H1 (cell line): ENCODE measurements at regions not wholly inside any gene's neighbourhood (a gene's known extent, or its start where the extent isn't known, plus 50 kb on each side); places are given as distances from the start of the nearest gene placed in this dataset.

ENCODE experiments used
- CTCF ChIA-PET: fragments of 300-600 bp; sonication (Branson Sonifier 250); formaldehyde crosslinking; loops from one replicate; lab custom pipeline; 2021; ENCODE audit not compliant: partially characterized antibody; lab: Charles Lee
- POLR2A ChIA-PET: fragments of 300-600 bp; sonication (Branson Sonifier 250); formaldehyde crosslinking; loops from one replicate; lab custom pipeline; 2021; ENCODE audit warnings: inconsistent platforms; ENCODE audit not compliant: partially characterized antibody; lab: Charles Lee
- DNase-seq, 2 experiments: peaks; one replicate each; pipeline versions ENCODE4 v3.0.0 to v3.0.0-alpha.2; 2010 to 2022; ENCODE audit warnings: low spot score in 2 of 2, low read depth in 1 of 2, mixed read lengths in 1 of 2
- FAIRE-seq: peaks from 2 replicates; lab custom pipeline; 2011; peaks lifted over from hg19 to GRCh38; lab: Jason Lieb, UNC
- H2AFZ ChIP-seq: 2 replicates; pipeline ENCODE4 v1.8.1; 2012; ENCODE audit warnings: low read length, inconsistent platforms
- H2AK5ac ChIP-seq: 2 replicates; pipeline ENCODE4 v1.6.1; 2013; ENCODE audit warnings: low read depth, low read length
- H2BK120ac ChIP-seq: replicated peaks from 2 replicates; pipeline ENCODE3; 2013; ENCODE audit warnings: low read depth, low read length, inconsistent platforms
- H2BK12ac ChIP-seq: 2 replicates; pipeline ENCODE4 v1.6.1; 2013; ENCODE audit warnings: low read depth, low read length
- H2BK15ac ChIP-seq: 2 replicates; pipeline ENCODE4 v1.6.1; 2013; ENCODE audit warnings: low read length
- H2BK20ac ChIP-seq: 2 replicates; pipeline ENCODE4 v1.6.1; 2013; ENCODE audit warnings: low read length
- H2BK5ac ChIP-seq: 2 replicates; pipeline ENCODE4 v1.6.1; 2013; ENCODE audit warnings: low read depth, low read length
- H3K14ac ChIP-seq: 2 replicates; pipeline ENCODE4 v1.6.1; 2013; ENCODE audit warnings: inconsistent platforms; ENCODE audit not compliant: insufficient read length
- H3K18ac ChIP-seq: 2 replicates; pipeline ENCODE4 v1.6.1; 2013; ENCODE audit warnings: low read length; ENCODE audit errors: extremely low read depth
- H3K23ac ChIP-seq: 2 replicates; pipeline ENCODE4 v1.6.1; 2013; ENCODE audit warnings: inconsistent platforms; ENCODE audit not compliant: insufficient read length
- H3K23me2 ChIP-seq: 2 replicates; pipeline ENCODE4 v1.6.1; 2013; ENCODE audit warnings: low read depth, low read length
- H3K27ac ChIP-seq: 2 replicates; pipeline ENCODE4 v1.6.1; 2011; ENCODE audit warnings: low read depth, low read length, inconsistent platforms
- H3K27me3 ChIP-seq, 4 experiments: replicated peaks in 1 of 4; 1 replicate in 1 of 4; 2 replicates in 3 of 4; pipeline versions ENCODE4 v1.6.1 to v1.8.1; 2011 to 2013; ENCODE audit warnings: low read length in 3 of 4, mild to moderate bottlenecking in 3 of 4, inconsistent platforms in 2 of 4, mixed read lengths in 2 of 4, moderate library complexity in 1 of 4; ENCODE audit not compliant: control insufficient read depth in 3 of 4, insufficient read depth in 3 of 4; ENCODE audit errors: extremely low read depth in 1 of 4
- H3K36me3 ChIP-seq, 4 experiments: 2 replicates each; pipeline versions ENCODE4 v1.6.1 to v1.8.1; 2011 to 2013; ENCODE audit warnings: mild to moderate bottlenecking in 4 of 4, low read length in 3 of 4, moderate library complexity in 2 of 4, control low read depth in 1 of 4, inconsistent platforms in 1 of 4; ENCODE audit not compliant: insufficient read depth in 4 of 4, control insufficient read depth in 2 of 4
- H3K4ac ChIP-seq: replicated peaks from 2 replicates; pipeline ENCODE3; 2013; ENCODE audit warnings: low read length, low read depth, mixed read lengths, inconsistent platforms; ENCODE audit not compliant: insufficient read length
- H3K4me1 ChIP-seq, 4 experiments: replicated peaks in 1 of 4; 1 replicate in 1 of 4; 2 replicates in 3 of 4; pipeline versions ENCODE4 v1.6.1 to v1.8.1; 2011 to 2013; ENCODE audit warnings: low read length in 3 of 4, inconsistent platforms in 2 of 4, mixed read lengths in 1 of 4; ENCODE audit not compliant: insufficient read depth in 4 of 4, control insufficient read depth in 3 of 4
- H3K4me2 ChIP-seq, 2 experiments: 2 replicates each; pipeline versions ENCODE4 v1.6.1 to v1.8.1; 2011 to 2013; ENCODE audit warnings: low read depth in 2 of 2, low read length in 2 of 2, control low read depth in 1 of 2, inconsistent platforms in 1 of 2, mild to moderate bottlenecking in 1 of 2; ENCODE audit not compliant: insufficient read depth in 1 of 2
- H3K4me3 ChIP-seq, 4 experiments: fragments of 200-600, 300-600 bp in 1 of 4; sonication (generic), shearing (Covaris generic), sonication (Bioruptor Twin) in 1 of 4; 2 replicates each; pipeline versions ENCODE4 v1.5.1 to v1.8.1; 2011 to 2016; ENCODE audit warnings: low read length in 4 of 4, low read depth in 3 of 4, control low read depth in 2 of 4, inconsistent platforms in 2 of 4, mild to moderate bottlenecking in 2 of 4, mixed read lengths in 1 of 4, moderate library complexity in 1 of 4; ENCODE audit not compliant: insufficient read depth in 2 of 4; ENCODE audit errors: extremely low read depth in 1 of 4
- H3K56ac ChIP-seq: replicated peaks from 2 replicates; pipeline ENCODE3; 2013; ENCODE audit warnings: low read depth, mild to moderate bottlenecking, mixed read lengths, low read length, inconsistent platforms; ENCODE audit not compliant: insufficient read length
- H3K79me1 ChIP-seq: 2 replicates; pipeline ENCODE4 v1.6.1; 2013; ENCODE audit warnings: low read depth, low read length, control low read depth
- H3K79me2 ChIP-seq, 2 experiments: 2 replicates each; pipeline versions ENCODE4 v1.6.1 to v1.8.1; 2012 to 2013; ENCODE audit warnings: low read length in 2 of 2, mild to moderate bottlenecking in 2 of 2, inconsistent platforms in 1 of 2; ENCODE audit not compliant: insufficient read depth in 2 of 2, control insufficient read depth in 1 of 2
- H3K9ac ChIP-seq, 4 experiments: replicated peaks in 1 of 4; 1 replicate in 1 of 4; 2 replicates in 3 of 4; pipeline versions ENCODE4 v1.6.1 to v1.8.1; 2011 to 2013; ENCODE audit warnings: low read depth in 3 of 4, low read length in 3 of 4, control low read depth in 2 of 4, mild to moderate bottlenecking in 2 of 4, moderate library complexity in 2 of 4, inconsistent platforms in 1 of 4; ENCODE audit errors: extremely low read depth in 1 of 4
- H3K9me3 ChIP-seq, 2 experiments: 2 replicates each; pipeline versions ENCODE4 v1.6.1 to v1.8.1; 2012 to 2013; ENCODE audit warnings: mild to moderate bottlenecking in 2 of 2, moderate library complexity in 2 of 2, control low read depth in 1 of 2, inconsistent platforms in 1 of 2, low read depth in 1 of 2, low read length in 1 of 2, mixed read lengths in 1 of 2; ENCODE audit not compliant: insufficient read depth in 2 of 2
- H4K20me1 ChIP-seq, 2 experiments: replicated peaks in 1 of 2; 2 replicates each; pipeline versions ENCODE3 to v1.8.1; 2011 to 2013; ENCODE audit warnings: inconsistent platforms in 2 of 2, low read length in 2 of 2, mild to moderate bottlenecking in 1 of 2; ENCODE audit not compliant: insufficient read depth in 2 of 2, control insufficient read depth in 1 of 2
- H4K5ac ChIP-seq: 2 replicates; pipeline ENCODE4 v1.6.1; 2013; ENCODE audit warnings: low read length, low read depth, mixed read lengths, inconsistent platforms; ENCODE audit not compliant: insufficient read length
- H4K8ac ChIP-seq: 2 replicates; pipeline ENCODE4 v1.8.0; 2013; ENCODE audit warnings: mild to moderate bottlenecking, moderate library complexity, low read length, inconsistent platforms; ENCODE audit not compliant: insufficient read depth; ENCODE audit errors: extremely low read depth
- H4K91ac ChIP-seq: replicated peaks from 2 replicates; pipeline ENCODE3; 2013; ENCODE audit warnings: low read length, mixed read lengths, inconsistent platforms; ENCODE audit not compliant: insufficient read length
- KDM1A ChIP-seq: fragments of 200-600, 300-600 bp; sonication (generic); IDR thresholded peaks from 2 replicates; pipeline ENCODE4 v1.7.1; 2016; ENCODE audit warnings: mild to moderate bottlenecking, low read length, borderline replicate concordance
- RXRA ChIP-seq: IDR thresholded peaks from 2 replicates; pipeline ENCODE4 v1.6.1; 2011; ENCODE audit warnings: low read depth, mild to moderate bottlenecking, low read length, moderate library complexity; ENCODE audit not compliant: insufficient read depth

GRCh38 chr12:25808604-25809003, 149.9 kb upstream of the RASSF8 start:
- H2AK5ac ChIP-seq: no peak overlapping the region
- H3K36me3 ChIP-seq: no peaks in the 10 kb centered on the region
- H3K23ac ChIP-seq: no peak overlapping the region
- no peak overlapping the region for H4K91ac ChIP-seq
- H2AFZ ChIP-seq: no peak overlapping the region
- TF ChIP-seq RXRA (no peak), KDM1A (0 out of 2 replicates have a peak, but pooled peaks have one; percentile 47)
- no peaks in the 10 kb centered on the region for H4K20me1 ChIP-seq
- ChIA-PET CTCF (interaction anchor here (1.2 kb wide), 1 partner anchor 460 kb away, joined by 3 read pairs; no protein-coding TSS in a partner anchor), POLR2A (no interaction called here)
- H3K4me2 ChIP-seq: no peak overlapping the region
- no peak overlapping the region for H3K4me3 ChIP-seq
- H3K56ac ChIP-seq: no peak overlapping the region
- no peaks in the 10 kb centered on the region for H3K4me1 ChIP-seq
- H3K79me2 ChIP-seq: no peaks in the 10 kb centered on the region
- DNase-seq: no peak
- H3K27me3 ChIP-seq: no peaks in the 10 kb centered on the region
- no peak overlapping the region for H3K27ac ChIP-seq
- H2BK15ac ChIP-seq: no peak overlapping the region
- no peak overlapping the region for H2BK5ac ChIP-seq
- no peaks in the 10 kb centered on the region for H3K9me3 ChIP-seq
- H2BK120ac ChIP-seq: no peak overlapping the region
- H4K5ac ChIP-seq: no peak overlapping the region
- H3K23me2 ChIP-seq: no peaks in the 10 kb centered on the region
- H2BK12ac ChIP-seq: no peak overlapping the region
- no peak overlapping the region for H3K4ac ChIP-seq
- no peaks in the 10 kb centered on the region for H3K79me1 ChIP-seq
- no peak overlapping the region for H3K18ac ChIP-seq
- no peak for FAIRE-seq
- H3K9ac ChIP-seq: no peak overlapping the region
- H3K14ac ChIP-seq: no peak overlapping the region
- H4K8ac ChIP-seq: no peak overlapping the region
- no peak overlapping the region for H2BK20ac ChIP-seq
